Tibial artery (tissue), 4 donors: ENCODE measurements at regions not wholly inside any gene's neighbourhood (a gene's known extent, or its start where the extent isn't known, plus 50 kb on each side); places are given as distances from the start of the nearest gene placed in this dataset.

Experiments
- DNase-seq, 2 donors: peaks; one replicate each; pipeline ENCODE4 v3.0.0-alpha.2; 2019
- H3K27ac ChIP-seq, 2 donors: fragments of 200-600 bp; sonication (generic) in 1 of 2; 1 replicate in 1 of 2; 2 replicates in 1 of 2; pipeline ENCODE4 v1.5.1; 2018 to 2019; ENCODE audit warnings: mild to moderate bottlenecking in 1 of 2
- H3K27me3 ChIP-seq, 2 donors: fragments of 200-600 bp; sonication (generic) in 1 of 2; one replicate each; pipeline versions ENCODE4 v1.5.1 to v1.6.0; 2016 to 2019
- H3K36me3 ChIP-seq, 3 donors: fragments of 200-600 bp; sonication (generic) in 2 of 3; one replicate each; pipeline ENCODE4 v1.5.1; 2016 to 2019; ENCODE audit warnings: mild to moderate bottlenecking in 2 of 3
- H3K4me1 ChIP-seq, 4 donors: fragments of 200-600 bp; sonication (generic) in 2 of 4; 1 replicate in 3 of 4; 2 replicates in 1 of 4; pipeline ENCODE4 v1.5.1; 2016 to 2019
- H3K4me3 ChIP-seq, 2 donors: fragments of 200-600 bp; sonication (generic) in 1 of 2; 1 replicate in 1 of 2; 2 replicates in 1 of 2; pipeline ENCODE4 v1.5.1; 2018 to 2019; ENCODE audit warnings: mild to moderate bottlenecking in 2 of 2
- H3K9me3 ChIP-seq, 3 donors: fragments of 200-600 bp; sonication (generic) in 1 of 3; one replicate each; pipeline ENCODE4 v1.5.1; 2016 to 2019
- intact Hi-C: fragments of 100-400 bp; cut with DNase I; formaldehyde crosslinking; loops from one replicate; pipeline ENCODE4 v1.15.0; 2023; ENCODE audit warnings: low total_unique reads
- TF ChIP-seq, protein P1 (sequence below), 2 experiments: fragments of 200-600 bp in 1 of 2; fragments of 450-650 bp in 1 of 2; IDR thresholded peaks; one replicate each; pipeline ENCODE4 v1.5.1; 2017 to 2019; ENCODE audit warnings: antibody characterized with exemption in 2 of 2, mild to moderate bottlenecking in 1 of 2, moderate library complexity in 1 of 2

DNA sequence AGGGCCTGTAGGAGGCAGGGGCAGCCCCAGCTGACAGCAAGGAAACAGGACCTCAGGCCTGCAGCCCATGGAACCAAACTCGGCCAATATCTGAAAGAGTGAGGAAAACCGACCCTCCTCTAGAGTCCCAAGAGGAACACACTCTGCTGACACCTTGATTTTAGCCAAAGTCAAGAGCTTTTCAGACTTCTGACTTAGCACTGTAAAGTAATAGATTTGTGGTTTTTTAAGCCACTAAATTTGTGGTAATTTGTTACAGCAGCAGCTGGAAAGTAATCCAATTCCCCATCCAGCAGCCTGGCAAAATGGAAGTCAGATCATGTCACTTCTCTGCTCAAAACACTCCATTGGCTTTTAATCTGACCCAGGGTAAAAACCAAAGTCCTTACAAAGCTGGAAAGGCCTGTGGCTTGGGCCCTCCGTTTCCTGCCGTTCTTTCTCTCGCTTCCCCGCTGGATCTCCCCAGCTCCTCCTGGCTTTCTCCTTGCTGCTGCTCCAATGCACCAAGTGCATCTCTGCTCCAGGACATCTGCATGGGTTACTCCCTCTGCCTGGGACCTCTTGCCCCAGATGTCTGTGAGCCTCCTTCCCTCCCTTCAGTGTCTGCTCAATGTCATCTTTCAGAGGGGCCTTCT, 79.0 kb downstream of the C5orf15 start:
- no peaks in the 10 kb centered on the region for H3K9me3 ChIP-seq
- intact Hi-C loops = no loop called here
- no peak for DNase-seq
- H3K4me1 ChIP-seq = no peaks in the 10 kb centered on the region
- no peak overlapping the region for H3K27ac ChIP-seq
- H3K36me3 ChIP-seq = no peaks in the 10 kb centered on the region
- no peaks in the 10 kb centered on the region for H3K27me3 ChIP-seq
- TF ChIP-seq, protein P1, sequence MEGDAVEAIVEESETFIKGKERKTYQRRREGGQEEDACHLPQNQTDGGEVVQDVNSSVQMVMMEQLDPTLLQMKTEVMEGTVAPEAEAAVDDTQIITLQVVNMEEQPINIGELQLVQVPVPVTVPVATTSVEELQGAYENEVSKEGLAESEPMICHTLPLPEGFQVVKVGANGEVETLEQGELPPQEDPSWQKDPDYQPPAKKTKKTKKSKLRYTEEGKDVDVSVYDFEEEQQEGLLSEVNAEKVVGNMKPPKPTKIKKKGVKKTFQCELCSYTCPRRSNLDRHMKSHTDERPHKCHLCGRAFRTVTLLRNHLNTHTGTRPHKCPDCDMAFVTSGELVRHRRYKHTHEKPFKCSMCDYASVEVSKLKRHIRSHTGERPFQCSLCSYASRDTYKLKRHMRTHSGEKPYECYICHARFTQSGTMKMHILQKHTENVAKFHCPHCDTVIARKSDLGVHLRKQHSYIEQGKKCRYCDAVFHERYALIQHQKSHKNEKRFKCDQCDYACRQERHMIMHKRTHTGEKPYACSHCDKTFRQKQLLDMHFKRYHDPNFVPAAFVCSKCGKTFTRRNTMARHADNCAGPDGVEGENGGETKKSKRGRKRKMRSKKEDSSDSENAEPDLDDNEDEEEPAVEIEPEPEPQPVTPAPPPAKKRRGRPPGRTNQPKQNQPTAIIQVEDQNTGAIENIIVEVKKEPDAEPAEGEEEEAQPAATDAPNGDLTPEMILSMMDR (IDR thresholded peaks at IDR 0.05) = no peak
- H3K4me3 ChIP-seq = no peak overlapping the region

GRCh38 chr5:133888625-133888991, 79.8 kb downstream of the C5orf15 start:
- H3K4me1 ChIP-seq = no peaks in the 10 kb centered on the region
- H3K27me3 ChIP-seq = no peaks in the 10 kb centered on the region
- H3K9me3 ChIP-seq = no peaks in the 10 kb centered on the region
- H3K36me3 ChIP-seq = no peaks in the 10 kb centered on the region
- no peak for DNase-seq
- intact Hi-C loops = no loop called here
- H3K27ac ChIP-seq = no peak overlapping the region
- H3K4me3 ChIP-seq = no peak overlapping the region
- TF ChIP-seq, protein P1 (IDR thresholded peaks at IDR 0.05) = no peak

DNA sequence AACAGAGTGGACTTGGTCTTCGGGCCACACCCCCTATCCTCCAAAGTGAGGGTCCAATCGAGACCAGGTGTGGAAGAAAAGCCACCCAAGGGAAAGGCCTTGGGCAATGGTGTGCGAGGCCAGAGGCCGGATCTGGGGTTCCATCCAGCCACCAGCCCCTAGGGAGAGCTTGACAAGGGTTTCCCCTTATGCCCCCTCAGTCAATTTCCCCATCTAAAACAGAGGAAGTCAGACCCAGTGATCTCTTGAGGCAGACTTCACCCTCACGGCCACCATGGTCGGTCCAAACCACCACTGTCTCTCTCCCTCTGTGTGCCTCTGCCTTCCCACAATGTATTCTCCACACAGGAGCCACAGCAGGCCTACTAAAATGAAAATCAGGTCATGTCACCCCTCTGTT, 82.9 kb downstream of the C5orf15 start:
- no peaks in the 10 kb centered on the region for H3K4me1 ChIP-seq
- H3K27me3 ChIP-seq = no peaks in the 10 kb centered on the region
- TF ChIP-seq, protein P1 (IDR thresholded peaks at IDR 0.05) = no peak
- peak in 1 of 2 donors; percentile 7 for DNase-seq
- H3K27ac ChIP-seq = no peak overlapping the region
- intact Hi-C loops = no loop called here
- H3K9me3 ChIP-seq = no peaks in the 10 kb centered on the region
- no peak overlapping the region for H3K4me3 ChIP-seq
- H3K36me3 ChIP-seq = no peaks in the 10 kb centered on the region

GRCh38 chr5:133884569-133885311, 83.7 kb downstream of the C5orf15 start:
- Histone ChIP-seq H3K9me3 (no peaks in the 10 kb centered on the region), H3K36me3 (no peaks in the 10 kb centered on the region), H3K4me1 (no peaks in the 10 kb centered on the region), H3K27ac (no peak overlapping the region), H3K4me3 (no peak overlapping the region), H3K27me3 (no peaks in the 10 kb centered on the region)
- TF ChIP-seq, protein P1 (IDR thresholded peaks at IDR 0.05) = no peak
- intact Hi-C loops = no loop called here
- DNase-seq = peak in 1 of 2 donors; percentile 7

- Histone ChIP-seq H3K4me3 (no peak overlapping the region), H3K27ac (no peak overlapping the region), H3K4me1 (no peaks in the 10 kb centered on the region), H3K27me3 (no peaks in the 10 kb centered on the region), H3K9me3 (no peaks in the 10 kb centered on the region), H3K36me3 (no peaks in the 10 kb centered on the region)
- TF ChIP-seq, protein P1 (IDR thresholded peaks at IDR 0.05) = no peak
- DNase-seq = no peak
- intact Hi-C loops = no loop called here
These were observed 84.5 kb downstream of the C5orf15 start for GRCh38 chr5:133883916-133884315.
